ENCODE measurements at regions not wholly inside any gene's neighbourhood (a gene's known extent, or its start where the extent isn't known, plus 50 kb on each side); places are given as distances from the start of the nearest gene placed in this dataset.
"Not testable (repeated sequence)": the region's sequence is repeated elsewhere in the genome, so short reads cannot be mapped to it uniquely, and the experiment has no call there.

- peaks cover 13% of the 10 kb centered on the region for H3K27me3 Mint-ChIP-seq
- no peak overlapping the region for H3K27ac Mint-ChIP-seq
- H3K4me1 Mint-ChIP-seq, result no peaks in the 10 kb centered on the region
- H3K4me3 Mint-ChIP-seq, result no peak overlapping the region
- no peak for DNase-seq
- no peaks in the 10 kb centered on the region for H3K9me3 Mint-ChIP-seq
- H3K36me3 Mint-ChIP-seq, result no peaks in the 10 kb centered on the region
Observed at GRCh38 chr12:129959889-129960288, 56.1 kb upstream of the TMEM132D start.

DNA sequence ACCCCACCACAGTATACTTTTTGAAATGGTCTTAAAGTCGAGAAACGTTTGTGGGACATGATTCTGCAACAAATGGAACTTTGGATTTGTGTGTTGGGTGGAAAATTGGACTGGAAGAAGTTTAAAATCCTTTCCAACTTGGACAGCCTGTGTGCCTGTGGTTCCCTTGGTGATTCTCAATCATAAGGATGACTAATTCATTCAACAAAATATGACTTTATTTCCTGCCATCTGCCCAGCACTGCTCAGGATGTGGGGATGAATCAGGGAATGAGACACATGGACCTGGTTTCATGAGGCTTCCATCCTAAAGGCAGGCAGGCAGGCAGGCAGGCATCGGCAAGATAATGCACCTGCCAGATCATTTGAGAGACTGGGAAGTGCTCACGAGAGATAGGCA, 57.3 kb upstream of the TMEM132D start:
- H3K27me3 Mint-ChIP-seq, result peaks cover 13% of the 10 kb centered on the region
- H3K27ac Mint-ChIP-seq, result no peak overlapping the region
- H3K36me3 Mint-ChIP-seq, result no peaks in the 10 kb centered on the region
- DNase-seq, result no peak
- no peak overlapping the region for H3K4me3 Mint-ChIP-seq
- H3K4me1 Mint-ChIP-seq, result no peaks in the 10 kb centered on the region
- H3K9me3 Mint-ChIP-seq, result no peaks in the 10 kb centered on the region

GRCh38 chr12:129961856-129962255, 58.0 kb upstream of the TMEM132D start:
- peaks cover 13% of the 10 kb centered on the region for H3K27me3 Mint-ChIP-seq
- H3K4me1 Mint-ChIP-seq, result no peaks in the 10 kb centered on the region
- DNase-seq, result no peak
- no peak overlapping the region for H3K4me3 Mint-ChIP-seq
- no peaks in the 10 kb centered on the region for H3K36me3 Mint-ChIP-seq
- no peaks in the 10 kb centered on the region for H3K9me3 Mint-ChIP-seq
- H3K27ac Mint-ChIP-seq, result no peak overlapping the region

- no peak overlapping the region for H3K4me3 Mint-ChIP-seq
Observed at GRCh38 chr12:129964300-129964699, 60.5 kb upstream of the TMEM132D start.

DNA sequence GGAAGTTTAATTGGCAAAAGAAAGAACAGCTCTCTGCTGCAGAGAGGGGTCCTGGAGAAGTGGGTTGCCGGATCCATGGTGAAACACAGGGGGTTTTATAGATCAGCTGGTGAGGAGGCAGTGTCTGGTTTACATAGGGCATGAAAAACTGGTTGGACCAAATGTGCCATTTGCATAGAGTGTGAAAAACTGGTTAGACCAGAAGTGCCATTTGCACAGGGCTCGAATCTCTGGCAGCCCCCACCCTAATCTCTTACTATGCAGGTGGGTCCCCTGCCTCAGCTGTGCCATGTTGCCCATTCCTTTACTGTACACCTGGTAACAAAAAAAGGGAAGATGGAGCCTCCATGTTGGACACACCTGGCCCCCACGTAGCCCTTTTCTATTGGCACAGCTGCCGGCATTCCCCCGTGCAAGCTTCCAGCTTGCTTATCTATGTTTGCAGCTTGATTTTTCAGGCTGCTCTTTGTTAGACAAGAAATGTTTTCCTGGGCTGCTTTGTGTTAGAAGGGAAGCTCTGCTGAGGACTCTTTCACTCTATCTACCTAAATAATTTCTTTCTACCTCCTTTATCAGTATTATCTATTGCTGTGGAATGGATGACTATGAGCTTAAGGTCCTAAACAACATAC, 61.1 kb upstream of the TMEM132D start:
- Mint-ChIP-seq H3K4me3 (no peak overlapping the region), H3K36me3 (no peaks in the 10 kb centered on the region), H3K9me3 (no peaks in the 10 kb centered on the region), H3K27me3 (peaks cover 20% of the 10 kb centered on the region), H3K27ac (no peak overlapping the region), H3K4me1 (no peaks in the 10 kb centered on the region)
- no peak for DNase-seq

More at GRCh38 chr12:129964300-129964699, 60.5 kb upstream of the TMEM132D start:
- Mint-ChIP-seq H3K36me3 (no peaks in the 10 kb centered on the region), H3K27ac (no peak overlapping the region), H3K9me3 (no peaks in the 10 kb centered on the region), H3K4me1 (no peaks in the 10 kb centered on the region), H3K27me3 (peaks cover 16% of the 10 kb centered on the region)
- no peak for DNase-seq

DNA sequence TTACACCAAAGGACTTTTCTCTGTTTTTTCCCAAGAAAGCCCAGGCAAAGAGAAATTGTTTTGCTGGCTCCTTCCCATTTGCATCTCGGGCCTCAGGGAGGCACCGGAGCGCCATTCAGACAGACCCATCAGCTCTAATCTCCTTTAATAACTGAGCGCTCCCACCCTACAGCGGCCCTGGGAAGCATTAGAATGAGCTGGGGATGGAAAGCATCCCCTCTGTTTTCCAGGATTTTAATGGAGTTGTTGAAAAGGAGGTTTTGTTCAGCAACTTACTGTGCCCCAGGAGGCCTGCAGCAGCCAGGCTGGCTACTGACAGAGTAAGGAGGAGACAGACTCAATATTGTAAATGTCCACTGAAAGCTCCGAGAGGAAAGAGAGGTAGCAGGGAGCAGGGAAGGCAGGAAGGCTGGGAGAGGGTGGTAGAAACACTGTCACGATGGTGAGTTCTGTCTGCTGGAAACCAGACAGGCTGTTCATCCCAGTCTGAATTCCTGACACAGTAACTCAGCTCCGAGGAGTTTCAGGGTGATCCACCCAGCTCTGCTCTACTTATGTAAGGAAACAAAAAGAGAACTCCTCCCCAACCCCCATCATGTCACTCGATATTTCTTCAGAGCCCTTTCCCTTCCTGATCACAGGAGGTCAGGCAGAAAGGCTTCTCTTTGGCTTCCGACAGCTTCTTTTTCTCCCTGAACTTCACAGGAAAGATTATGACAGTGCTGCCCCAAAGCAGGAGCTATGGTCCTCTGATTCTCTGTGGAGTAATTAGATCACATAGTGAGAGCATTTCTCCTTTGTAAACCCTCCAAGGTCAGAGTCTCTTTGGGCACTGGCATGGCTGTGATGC, 62.5 kb upstream of the TMEM132D start:
- Mint-ChIP-seq H3K4me1 (no peaks in the 10 kb centered on the region), H3K36me3 (no peaks in the 10 kb centered on the region), H3K9me3 (no peaks in the 10 kb centered on the region), H3K27me3 (peaks cover 23% of the 10 kb centered on the region), H3K4me3 (no peak overlapping the region), H3K27ac (no peak overlapping the region)
- DNase-seq, result no peak

- no peak overlapping the region for H3K27ac Mint-ChIP-seq
- no peaks in the 10 kb centered on the region for H3K9me3 Mint-ChIP-seq
- no peaks in the 10 kb centered on the region for H3K4me1 Mint-ChIP-seq
- no peaks in the 10 kb centered on the region for H3K36me3 Mint-ChIP-seq
- peaks cover 10% of the 10 kb centered on the region for H3K27me3 Mint-ChIP-seq
- no peak overlapping the region for H3K4me3 Mint-ChIP-seq
- DNase-seq, result no peak
Observed at GRCh38 chr12:129971721-129972120, 67.9 kb upstream of the TMEM132D start.

DNA sequence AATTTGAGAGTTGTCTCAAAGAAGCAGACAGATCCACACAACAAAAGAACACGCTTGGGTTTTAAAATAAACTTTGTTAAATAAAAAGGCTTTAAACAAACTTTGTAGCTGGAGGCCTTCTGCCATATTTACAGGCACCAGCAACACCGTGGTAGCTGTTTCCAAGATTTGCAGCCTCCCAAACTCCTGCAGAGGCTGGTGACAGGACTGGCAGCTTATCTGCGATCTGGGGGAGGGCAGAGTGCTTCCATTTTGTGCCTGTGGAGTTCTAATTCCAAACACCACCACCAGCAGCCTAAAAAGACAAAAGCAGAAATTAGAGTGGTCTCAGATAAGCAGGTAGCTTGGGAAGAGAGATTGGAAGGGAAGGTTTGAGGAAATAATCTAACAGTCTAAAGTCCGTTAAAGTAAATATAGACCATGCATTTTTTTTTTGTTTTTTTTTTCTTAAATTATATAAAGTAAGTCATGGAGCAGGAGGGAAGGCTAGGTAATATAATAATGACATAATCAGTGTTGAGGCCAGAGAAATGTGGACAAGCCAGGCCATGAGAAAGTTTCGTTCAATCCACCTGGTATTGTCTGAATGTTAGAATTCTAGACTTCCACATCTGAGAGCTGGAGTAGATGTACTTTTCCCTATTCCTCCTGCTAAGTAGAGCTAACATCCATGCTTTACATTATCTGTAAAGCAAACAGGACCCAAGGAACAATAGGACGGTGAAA, 69.6 kb upstream of the TMEM132D start:
- Mint-ChIP-seq H3K27me3 (peaks cover 10% of the 10 kb centered on the region), H3K27ac (no peak overlapping the region), H3K4me3 (no peak overlapping the region), H3K36me3 (no peaks in the 10 kb centered on the region), H3K9me3 (no peaks in the 10 kb centered on the region), H3K4me1 (no peaks in the 10 kb centered on the region)
- no peak for DNase-seq

- Mint-ChIP-seq H3K4me1 (no peaks in the 10 kb centered on the region), H3K36me3 (no peaks in the 10 kb centered on the region), H3K4me3 (no peak overlapping the region), H3K9me3 (peaks cover 7% of the 10 kb centered on the region), H3K27me3 (peaks cover 6% of the 10 kb centered on the region), H3K27ac (no peak overlapping the region)
- DNase-seq, result no peak
Observed at GRCh38 chr12:129984106-129984505, 80.3 kb upstream of the TMEM132D start.

GRCh38 chr12:129987841-129988240, 84.0 kb upstream of the TMEM132D start:
- Mint-ChIP-seq H3K4me3 (no peak overlapping the region), H3K9me3 (peaks cover 7% of the 10 kb centered on the region), H3K27me3 (peaks cover 14% of the 10 kb centered on the region), H3K27ac (no peak overlapping the region), H3K4me1 (no peaks in the 10 kb centered on the region), H3K36me3 (no peaks in the 10 kb centered on the region)
- DNase-seq, result no peak

DNA sequence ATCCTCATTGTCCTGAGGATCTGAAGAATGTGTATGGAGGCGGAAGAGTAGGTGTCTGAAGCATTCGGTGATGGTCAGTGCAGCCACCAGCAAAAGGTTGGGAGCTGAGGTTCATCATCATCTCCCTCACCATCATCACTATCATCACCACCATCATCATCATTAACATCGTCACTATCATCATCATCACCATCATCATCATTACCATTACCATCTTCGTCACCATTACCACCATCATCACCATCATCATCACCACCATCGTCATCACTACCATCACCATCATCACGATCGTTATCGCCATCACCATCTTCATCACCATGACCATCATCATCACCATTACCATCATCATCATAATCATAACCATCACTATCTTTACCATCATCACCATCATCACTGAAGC, 90.8 kb upstream of the TMEM132D start:
- H3K36me3 Mint-ChIP-seq, result no peaks in the 10 kb centered on the region
- no peak overlapping the region for H3K27ac Mint-ChIP-seq
- H3K4me3 Mint-ChIP-seq, result no peak overlapping the region
- H3K27me3 Mint-ChIP-seq, result peaks cover 14% of the 10 kb centered on the region
- H3K4me1 Mint-ChIP-seq, result no peaks in the 10 kb centered on the region
- DNase-seq, result no peak
- H3K9me3 Mint-ChIP-seq, result peaks cover 2% of the 10 kb centered on the region

DNA sequence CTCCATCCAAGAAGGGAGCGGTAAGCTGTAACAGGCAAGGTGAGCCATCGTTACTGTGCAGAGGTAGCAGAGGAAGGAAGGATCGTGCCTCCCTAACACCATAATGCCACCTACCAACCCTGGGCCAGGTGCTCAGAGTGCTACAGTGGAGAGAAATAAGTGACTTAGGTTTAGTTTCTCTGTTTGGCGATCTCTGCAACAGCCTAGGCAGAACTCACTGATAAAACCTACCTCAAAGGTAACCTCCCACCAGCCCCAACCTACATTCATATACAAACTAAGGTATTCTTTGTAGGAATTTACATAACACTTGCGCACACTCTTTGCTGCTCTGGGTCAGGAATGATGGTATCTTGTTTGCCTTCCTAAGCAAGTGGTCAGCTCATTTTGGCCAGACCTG, 93.4 kb upstream of the TMEM132D start:
- no peaks in the 10 kb centered on the region for H3K9me3 Mint-ChIP-seq
- H3K4me1 Mint-ChIP-seq, result no peaks in the 10 kb centered on the region
- no peaks in the 10 kb centered on the region for H3K36me3 Mint-ChIP-seq
- no peak overlapping the region for H3K4me3 Mint-ChIP-seq
- no peak for DNase-seq
- H3K27me3 Mint-ChIP-seq, result peaks cover 6% of the 10 kb centered on the region
- no peak overlapping the region for H3K27ac Mint-ChIP-seq

GRCh38 chr12:130004310-130004877, 100.6 kb upstream of the TMEM132D start:
- not testable (repeated sequence) for H3K9me3 Mint-ChIP-seq, DNase-seq, H3K4me3 Mint-ChIP-seq, H3K36me3 Mint-ChIP-seq, H3K27me3 Mint-ChIP-seq, H3K27ac Mint-ChIP-seq, H3K4me1 Mint-ChIP-seq

GRCh38 chr12:130007771-130008170, 103.9 kb upstream of the TMEM132D start:
- H3K36me3 Mint-ChIP-seq, result no peaks in the 10 kb centered on the region
- DNase-seq, result no peak
- no peak overlapping the region for H3K27ac Mint-ChIP-seq
- H3K4me1 Mint-ChIP-seq, result no peaks in the 10 kb centered on the region
- peaks cover 7% of the 10 kb centered on the region for H3K27me3 Mint-ChIP-seq
- H3K9me3 Mint-ChIP-seq, result no peaks in the 10 kb centered on the region
- H3K4me3 Mint-ChIP-seq, result no peak overlapping the region

GRCh38 chr12:130008241-130008640, 104.4 kb upstream of the TMEM132D start:
- no peaks in the 10 kb centered on the region for H3K9me3 Mint-ChIP-seq
- H3K36me3 Mint-ChIP-seq, result no peaks in the 10 kb centered on the region
- no peak for DNase-seq
- H3K4me1 Mint-ChIP-seq, result no peaks in the 10 kb centered on the region
- peaks cover 7% of the 10 kb centered on the region for H3K27me3 Mint-ChIP-seq
- no peak overlapping the region for H3K27ac Mint-ChIP-seq
- H3K4me3 Mint-ChIP-seq, result no peak overlapping the region

All from activated naive CD8-positive, alpha-beta T cell treated with anti-CD3 and anti-CD28 coated beads for 36 hours (primary cell).